Neural cell (in vitro differentiated cells): ENCODE measurements at regions not wholly inside any gene's neighbourhood (a gene's known extent, or its start where the extent isn't known, plus 50 kb on each side); places are given as distances from the start of the nearest gene placed in this dataset.

Experiments
- H2AFZ ChIP-seq: fragments of 200-600, 300-800 bp; sonication (generic), shearing (Covaris generic); 2 replicates; pipeline ENCODE4 v1.6.0; 2014; ENCODE audit warnings: low read depth, mild to moderate bottlenecking, antibody characterized with exemption, low read length, moderate library complexity
- H3F3A ChIP-seq: fragments of 200-600 bp; shearing (Covaris generic); 2 replicates; pipeline ENCODE4 v1.6.1; 2016; ENCODE audit warnings: mild to moderate bottlenecking, moderate library complexity, mixed read lengths, antibody characterized with exemption, low read length; ENCODE audit not compliant: insufficient read depth, poor library complexity, severe bottlenecking
- H3K27ac ChIP-seq: fragments of 200-600, 300-800 bp; sonication (generic), shearing (Covaris generic); 2 replicates; pipeline ENCODE4 v1.5.1; 2014; ENCODE audit warnings: mild to moderate bottlenecking, low read length, moderate library complexity
- H3K27me3 ChIP-seq: fragments of 300-800, 200-600 bp; sonication (generic), shearing (Covaris generic); 2 replicates; pipeline ENCODE4 v1.6.0; 2014; ENCODE audit warnings: mild to moderate bottlenecking, low read depth, low read length, moderate library complexity; ENCODE audit not compliant: insufficient read depth
- H3K36me3 ChIP-seq: fragments of 300-800, 200-600 bp; sonication (generic), shearing (Covaris generic); 2 replicates; pipeline ENCODE4 v1.5.1; 2014; ENCODE audit warnings: mild to moderate bottlenecking, antibody characterized with exemption, low read length, moderate library complexity; ENCODE audit not compliant: insufficient read depth
- H3K4me2 ChIP-seq: fragments of 300-800, 200-600 bp; sonication (generic), shearing (Covaris generic); 2 replicates; pipeline ENCODE4 v1.6.0; 2014; ENCODE audit warnings: mild to moderate bottlenecking, low read length
- H3K4me3 ChIP-seq: fragments of 300-800, 200-600 bp; sonication (generic), shearing (Covaris generic); 2 replicates; pipeline ENCODE4 v1.5.1; 2014; ENCODE audit warnings: mild to moderate bottlenecking, low read length, moderate library complexity
- H3K79me2 ChIP-seq: fragments of 200-600 bp; shearing (Covaris generic); replicated peaks from 2 replicates; pipeline ENCODE4 v1.6.0; 2014; ENCODE audit warnings: mild to moderate bottlenecking, low read length, moderate library complexity; ENCODE audit not compliant: insufficient read depth
- H3K9ac ChIP-seq: fragments of 300-800, 200-600 bp; sonication (generic), shearing (Covaris generic); 2 replicates; pipeline ENCODE4 v1.6.1; 2016; ENCODE audit warnings: mild to moderate bottlenecking, low read length, mixed read lengths
- H3K9me2 ChIP-seq: fragments of 200-600 bp; shearing (Covaris generic); 2 replicates; pipeline ENCODE4 v1.6.1; 2016; ENCODE audit warnings: mild to moderate bottlenecking, low read length, mixed read lengths; ENCODE audit not compliant: insufficient read depth
- H3K9me3 ChIP-seq: fragments of 200-600, 300-800 bp; sonication (generic), shearing (Covaris generic); 2 replicates; pipeline ENCODE4 v1.6.1; 2016; ENCODE audit warnings: mild to moderate bottlenecking, mixed run types, low read length, moderate library complexity, mixed read lengths
- H4K20me1 ChIP-seq: fragments of 200-600 bp; shearing (Covaris generic); 2 replicates; pipeline ENCODE4 v1.6.1; 2016; ENCODE audit warnings: mild to moderate bottlenecking, mixed run types; ENCODE audit not compliant: insufficient read depth
- CTCF ChIP-seq: fragments of 450-650 bp; IDR thresholded peaks from 2 replicates; pipeline ENCODE4 v1.5.1; 2014; ENCODE audit warnings: antibody characterized with exemption, mild to moderate bottlenecking, moderate library complexity; ENCODE audit not compliant: poor library complexity, severe bottlenecking
- EP300 ChIP-seq: fragments of 450-650 bp; conservative IDR thresholded peaks from 2 replicates; pipeline ENCODE4 v1.6.1; 2014; ENCODE audit warnings: antibody characterized with exemption, mild to moderate bottlenecking, moderate library complexity; ENCODE audit not compliant: poor library complexity, severe bottlenecking
- EZH2 ChIP-seq: fragments of 200-600, 300-800 bp; shearing (Covaris generic), sonication (generic); IDR thresholded peaks from 2 replicates; pipeline ENCODE4 v1.6.1; 2014; ENCODE audit warnings: antibody characterized with exemption, low read length, borderline replicate concordance, mild to moderate bottlenecking; ENCODE audit not compliant: insufficient read depth, poor library complexity, severe bottlenecking
- MXI1 ChIP-seq: fragments of 450-650 bp; conservative IDR thresholded peaks from 2 replicates; pipeline ENCODE4 v1.6.1; 2014; ENCODE audit warnings: antibody characterized with exemption, mild to moderate bottlenecking; ENCODE audit not compliant: poor library complexity, severe bottlenecking
- POLR2AphosphoS5 ChIP-seq: IDR thresholded peaks from 2 replicates; pipeline ENCODE4 v1.6.1; 2012
- RAD21 ChIP-seq: fragments of 450-650 bp; conservative IDR thresholded peaks from 2 replicates; pipeline ENCODE4 v1.6.1; 2014; ENCODE audit warnings: antibody characterized with exemption, mild to moderate bottlenecking, moderate library complexity
- REST ChIP-seq: IDR thresholded peaks from 2 replicates; pipeline ENCODE4 v1.6.1; 2012; ENCODE audit warnings: borderline replicate concordance
- SMC3 ChIP-seq: fragments of 450-650 bp; conservative IDR thresholded peaks from 2 replicates; pipeline ENCODE4 v1.6.1; 2014; ENCODE audit warnings: antibody characterized with exemption, mild to moderate bottlenecking, moderate library complexity; ENCODE audit not compliant: poor library complexity
- TAF1 ChIP-seq: IDR thresholded peaks from 2 replicates; pipeline ENCODE4 v1.6.1; 2012; ENCODE audit warnings: low read depth

GRCh38 chr1:78340006-78340405 lies 150.8 kb upstream of the PTGFR start:
- H3K27me3 ChIP-seq, result no peaks in the 10 kb centered on the region
- H3K9me2 ChIP-seq, result no peaks in the 10 kb centered on the region
- no peak overlapping the region for H3K4me3 ChIP-seq
- H3K9me3 ChIP-seq, result no peaks in the 10 kb centered on the region
- no peaks in the 10 kb centered on the region for H3K36me3 ChIP-seq
- no peaks in the 10 kb centered on the region for H4K20me1 ChIP-seq
- no peak overlapping the region for H3K4me2 ChIP-seq
- TF ChIP-seq RAD21 (no peak), TAF1 (no peak), CTCF (no peak), EZH2 (no peak), POLR2AphosphoS5 (no peak), REST (no peak), MXI1 (no peak), EP300 (no peak), SMC3 (no peak)
- no peak overlapping the region for H3K27ac ChIP-seq
- no peaks in the 10 kb centered on the region for H3F3A ChIP-seq
- no peak overlapping the region for H2AFZ ChIP-seq
- no peaks in the 10 kb centered on the region for H3K79me2 ChIP-seq
- H3K9ac ChIP-seq, result no peak overlapping the region

GRCh38 chr1:78348496-78349284 lies 142.1 kb upstream of the PTGFR start:
- no peak overlapping the region for H3K4me3 ChIP-seq
- H2AFZ ChIP-seq, result no peak overlapping the region
- no peaks in the 10 kb centered on the region for H3K79me2 ChIP-seq
- no peak overlapping the region for H3K9ac ChIP-seq
- H3K9me2 ChIP-seq, result no peaks in the 10 kb centered on the region
- H3K36me3 ChIP-seq, result no peaks in the 10 kb centered on the region
- H3K4me2 ChIP-seq, result no peak overlapping the region
- H3K27me3 ChIP-seq, result no peaks in the 10 kb centered on the region
- no peak for TF ChIP-seq EP300
- TF ChIP-seq CTCF, result no peak
- no peak for TF ChIP-seq SMC3
- TF ChIP-seq RAD21, result no peak
- no peak for TF ChIP-seq MXI1
- TF ChIP-seq EZH2, result no peak
- TF ChIP-seq POLR2AphosphoS5, result no peak
- no peak for TF ChIP-seq TAF1
- no peak for TF ChIP-seq REST
- no peaks in the 10 kb centered on the region for H3F3A ChIP-seq
- H4K20me1 ChIP-seq, result no peaks in the 10 kb centered on the region
- H3K9me3 ChIP-seq, result no peaks in the 10 kb centered on the region
- no peak overlapping the region for H3K27ac ChIP-seq
